ENCODE measurements at regions not wholly inside any gene's neighbourhood (a gene's known extent, or its start where the extent isn't known, plus 50 kb on each side); places are given as distances from the start of the nearest gene placed in this dataset.

DNA sequence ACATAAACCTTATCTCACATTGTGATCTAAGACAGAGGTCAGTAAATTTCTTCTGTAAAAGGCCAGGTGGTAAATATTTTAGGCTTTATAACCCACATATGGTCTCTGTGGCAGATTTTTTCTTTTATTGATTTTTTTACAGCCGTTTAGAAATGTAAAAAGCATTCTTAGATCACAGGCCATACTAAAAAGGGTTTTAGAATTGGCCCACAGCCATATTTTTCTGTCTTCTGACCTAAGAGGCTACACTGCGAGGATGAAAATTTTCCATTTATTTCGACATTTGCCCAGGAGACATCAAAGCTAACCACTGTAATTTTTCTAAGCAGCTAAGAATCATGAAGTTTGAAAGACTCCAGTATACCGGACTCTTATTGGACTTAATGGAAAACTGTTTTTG lies 377.2 kb upstream of the SGO1 start:
- no peak for TF ChIP-seq POLR2A (IDR thresholded peaks at IDR 0.05)
- TF ChIP-seq, protein P1, sequence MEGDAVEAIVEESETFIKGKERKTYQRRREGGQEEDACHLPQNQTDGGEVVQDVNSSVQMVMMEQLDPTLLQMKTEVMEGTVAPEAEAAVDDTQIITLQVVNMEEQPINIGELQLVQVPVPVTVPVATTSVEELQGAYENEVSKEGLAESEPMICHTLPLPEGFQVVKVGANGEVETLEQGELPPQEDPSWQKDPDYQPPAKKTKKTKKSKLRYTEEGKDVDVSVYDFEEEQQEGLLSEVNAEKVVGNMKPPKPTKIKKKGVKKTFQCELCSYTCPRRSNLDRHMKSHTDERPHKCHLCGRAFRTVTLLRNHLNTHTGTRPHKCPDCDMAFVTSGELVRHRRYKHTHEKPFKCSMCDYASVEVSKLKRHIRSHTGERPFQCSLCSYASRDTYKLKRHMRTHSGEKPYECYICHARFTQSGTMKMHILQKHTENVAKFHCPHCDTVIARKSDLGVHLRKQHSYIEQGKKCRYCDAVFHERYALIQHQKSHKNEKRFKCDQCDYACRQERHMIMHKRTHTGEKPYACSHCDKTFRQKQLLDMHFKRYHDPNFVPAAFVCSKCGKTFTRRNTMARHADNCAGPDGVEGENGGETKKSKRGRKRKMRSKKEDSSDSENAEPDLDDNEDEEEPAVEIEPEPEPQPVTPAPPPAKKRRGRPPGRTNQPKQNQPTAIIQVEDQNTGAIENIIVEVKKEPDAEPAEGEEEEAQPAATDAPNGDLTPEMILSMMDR (IDR thresholded peaks at IDR 0.05): no peak
